NCI-H128 (cell line): ENCODE measurements at regions not wholly inside any gene's neighbourhood (a gene's known extent, or its start where the extent isn't known, plus 50 kb on each side); places are given as distances from the start of the nearest gene placed in this dataset.

Source experiments
- DNase-seq: peaks from one replicate; lab custom pipeline; 2025; ENCODE audit not compliant: unreplicated experiment; lab: John Stamatoyannopoulos, UW

- no peak for DNase-seq
These were observed 436.6 kb upstream of the ADGRL2 start for GRCh38 chr1:81364088-81364487.

DNA sequence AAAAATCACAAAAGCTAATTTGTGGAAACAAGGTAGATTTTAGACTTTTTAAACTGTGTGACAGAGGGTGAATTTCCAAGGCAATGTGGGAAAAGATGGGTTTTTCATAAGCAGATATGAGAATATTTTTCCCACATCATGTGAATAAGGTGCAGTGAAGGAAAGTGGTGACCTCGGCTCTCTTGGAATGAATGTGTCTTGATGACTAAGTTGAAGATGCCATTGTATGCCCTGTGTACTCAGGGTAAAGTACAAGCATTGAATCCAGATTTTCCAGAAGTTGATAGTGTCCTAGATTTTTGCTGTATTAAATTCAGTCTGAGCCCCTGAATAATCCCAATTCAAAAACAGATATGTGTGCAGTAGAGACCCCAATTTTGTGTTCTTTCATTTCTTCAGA is 442.6 kb upstream of the ADGRL2 start:
- no peak for DNase-seq

DNA sequence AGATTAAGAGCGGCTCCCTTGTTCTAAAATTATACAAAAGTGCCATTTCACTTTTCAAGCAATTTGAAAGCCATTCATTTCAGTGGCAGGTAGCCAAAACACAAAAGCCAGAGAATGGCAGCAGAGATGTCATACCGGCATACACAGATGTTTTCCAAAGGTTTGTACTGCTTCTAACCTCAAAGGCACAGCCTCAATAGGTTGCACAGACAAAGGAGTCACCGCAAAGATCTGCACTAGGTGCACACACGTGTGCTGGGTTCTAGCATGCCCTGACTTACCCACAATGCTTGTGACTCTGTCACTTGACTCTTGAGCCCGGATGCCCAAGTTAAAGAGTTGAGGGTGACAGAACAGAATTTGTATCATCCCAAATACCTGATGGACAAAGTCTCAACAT is 448.9 kb upstream of the ADGRL2 start:
- DNase-seq = no peak

- no peak for DNase-seq
These were observed 451.4 kb upstream of the ADGRL2 start for GRCh38 chr1:81349194-81349965.

- DNase-seq = no peak
These were observed 455.6 kb upstream of the ADGRL2 start for GRCh38 chr1:81345110-81345509.

DNA sequence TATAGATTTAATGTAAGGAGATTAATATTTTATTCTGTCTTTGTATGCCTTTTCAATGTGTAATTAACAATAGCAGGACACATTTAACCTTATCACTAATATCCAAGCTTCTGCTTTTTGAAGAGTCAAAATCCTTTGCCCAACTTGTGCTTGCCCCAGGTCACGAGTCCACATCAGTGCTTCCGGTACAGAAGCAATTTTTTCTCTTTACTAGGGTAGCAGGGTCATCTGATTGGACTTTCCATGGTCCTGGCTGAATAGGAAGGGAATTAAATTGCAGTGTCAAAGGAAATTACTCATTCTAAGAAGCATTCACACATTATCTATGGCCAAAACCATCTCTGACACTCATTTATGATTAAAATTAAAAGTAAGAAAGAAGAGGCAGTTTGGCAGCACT is 460.5 kb upstream of the ADGRL2 start:
- DNase-seq = no peak

- no peak for DNase-seq
These were observed 463.5 kb upstream of the ADGRL2 start for GRCh38 chr1:81337226-81337625.

DNA sequence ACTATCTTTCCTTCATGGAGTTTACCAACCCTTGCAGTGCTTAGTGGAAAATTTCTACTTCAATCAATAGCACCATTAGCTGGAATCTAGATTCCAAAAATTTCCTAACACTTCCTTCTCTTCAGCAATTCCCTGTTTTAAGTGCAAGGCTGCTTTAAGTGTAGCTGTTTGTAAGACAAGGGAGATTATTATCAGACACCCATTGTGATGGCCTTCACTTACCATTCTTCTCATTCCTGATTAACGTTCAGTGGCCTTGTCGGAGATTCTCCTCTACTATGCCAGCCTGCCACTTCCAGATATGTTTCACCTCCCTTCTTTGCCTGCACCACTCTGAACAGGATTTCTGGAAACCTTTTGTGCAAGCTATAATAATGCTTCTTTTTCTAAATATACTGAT is 464.9 kb upstream of the ADGRL2 start:
- DNase-seq = no peak

DNA sequence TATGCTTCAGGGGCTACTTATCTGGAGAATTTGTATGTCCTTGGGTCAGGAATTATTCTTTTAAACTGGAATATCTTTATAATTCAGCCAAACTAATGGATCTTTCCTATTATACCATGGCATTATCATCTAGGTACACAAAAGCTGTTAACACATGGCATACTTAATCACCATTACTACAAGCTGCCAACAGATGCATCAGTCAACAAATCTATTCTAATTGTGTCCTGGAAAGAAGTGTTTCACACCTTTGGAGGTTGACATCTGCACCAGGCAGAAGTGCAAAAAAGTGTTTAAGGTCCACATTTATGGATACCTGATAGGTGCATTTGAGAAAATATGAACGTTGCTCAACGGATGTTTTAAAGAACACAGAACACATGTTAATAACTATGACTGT is 470.2 kb upstream of the ADGRL2 start:
- DNase-seq = no peak

GRCh38 chr1:81330111-81330510 is 470.6 kb upstream of the ADGRL2 start:
- DNase-seq = no peak

- no peak for DNase-seq
These were observed 471.7 kb upstream of the ADGRL2 start for GRCh38 chr1:81329041-81329440.

- no peak for DNase-seq
These were observed 473.0 kb upstream of the ADGRL2 start for GRCh38 chr1:81327743-81328142.

DNA sequence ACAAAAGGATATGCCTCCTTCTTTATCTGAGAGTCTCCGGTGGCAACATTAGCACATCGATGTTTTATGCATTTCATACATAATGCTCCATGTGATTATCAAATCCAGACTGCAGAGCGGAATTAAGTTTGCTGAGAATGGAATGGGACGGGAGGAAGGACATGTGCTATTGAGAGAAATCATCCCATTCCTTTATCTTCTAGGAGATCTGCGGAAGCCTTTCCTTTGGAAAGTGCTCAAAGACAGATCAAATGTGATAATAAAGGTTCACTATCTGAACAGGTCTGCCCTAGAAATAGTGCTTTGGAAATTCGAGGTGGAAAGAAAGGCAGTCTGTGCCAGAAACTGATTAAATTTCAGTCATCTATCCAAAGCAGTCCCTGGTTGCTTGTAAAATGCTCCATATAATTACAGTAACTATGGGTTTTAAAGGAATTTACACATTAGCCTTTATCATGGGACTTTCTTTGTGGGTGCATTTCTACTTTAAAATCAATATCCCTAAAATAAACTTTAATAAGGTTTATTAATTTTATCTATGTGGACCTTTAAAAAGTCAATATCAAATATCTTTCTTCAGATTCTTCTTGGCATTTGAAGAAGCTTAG is 473.5 kb upstream of the ADGRL2 start:
- no peak for DNase-seq

DNA sequence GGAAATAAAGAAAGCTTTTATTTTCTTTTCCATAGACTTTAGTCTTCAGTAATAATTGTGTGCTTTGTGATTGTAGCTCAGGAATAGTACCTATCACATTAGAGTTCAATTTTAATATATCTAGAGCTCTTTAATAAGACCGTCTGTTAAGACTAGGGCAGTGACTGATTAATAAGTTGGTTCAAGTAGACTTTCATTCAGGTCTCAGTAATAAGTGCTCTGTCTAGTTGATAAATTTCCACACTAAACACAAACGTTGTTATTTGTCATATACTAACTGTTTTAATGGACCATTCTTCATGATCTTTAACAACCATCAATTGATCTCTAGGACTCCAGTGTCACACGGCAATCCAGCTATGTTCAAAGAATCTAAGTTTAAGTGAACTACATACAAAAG is 474.5 kb upstream of the ADGRL2 start:
- no peak for DNase-seq

DNA sequence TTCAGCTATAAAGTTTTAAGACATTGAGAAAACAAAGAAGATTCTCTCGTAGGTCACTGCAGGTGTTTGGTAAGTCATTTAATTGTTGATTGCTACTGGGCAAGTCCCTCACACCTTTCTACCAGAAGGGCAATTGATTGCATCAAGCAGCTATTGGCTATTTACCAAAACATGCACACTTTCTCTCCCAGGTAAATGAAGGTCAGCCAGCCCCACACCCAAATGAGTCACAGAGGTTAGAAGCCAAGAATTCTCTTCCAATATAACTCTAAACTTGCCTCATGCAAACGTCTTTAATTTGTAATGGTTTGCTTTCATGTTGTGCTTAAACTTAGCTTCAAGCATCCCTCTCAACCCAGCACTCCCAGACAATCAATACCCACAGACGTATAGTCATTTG is 475.3 kb upstream of the ADGRL2 start:
- DNase-seq = no peak

GRCh38 chr1:81323862-81324261 is 476.9 kb upstream of the ADGRL2 start:
- no peak for DNase-seq

- no peak for DNase-seq
These were observed 483.5 kb upstream of the ADGRL2 start for GRCh38 chr1:81317191-81317590.

DNA sequence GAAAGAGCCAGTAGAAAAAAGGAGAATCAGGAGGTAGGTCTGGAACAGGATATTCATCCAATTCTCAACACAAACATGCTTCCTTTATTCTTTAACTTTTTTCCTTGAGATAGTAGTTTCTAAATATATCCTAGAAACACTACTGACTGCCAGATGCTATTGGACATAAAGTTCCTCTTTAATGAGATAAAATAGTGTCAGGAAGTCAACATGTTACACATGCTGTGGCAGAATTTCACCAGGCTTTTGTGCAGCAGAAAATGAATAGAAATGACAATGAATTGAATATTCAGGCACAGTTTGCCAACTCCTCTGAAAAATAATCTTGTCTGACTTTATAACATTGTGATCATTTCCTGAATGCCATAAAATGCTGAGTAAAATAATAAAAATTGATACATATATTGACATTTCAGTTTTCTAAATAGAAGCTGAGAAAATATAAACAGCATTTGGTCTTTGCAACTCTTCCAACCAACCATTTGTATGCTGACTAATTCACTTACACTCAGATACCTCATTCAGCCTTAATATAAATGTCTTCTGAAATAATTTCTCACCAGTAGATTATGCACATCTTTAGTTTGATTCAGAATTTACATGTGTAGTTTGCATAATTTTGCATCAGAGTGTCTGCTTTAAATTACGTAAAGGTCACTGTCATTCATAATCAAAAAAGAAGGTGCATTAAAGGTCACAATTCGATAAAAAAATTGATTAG is 486.1 kb upstream of the ADGRL2 start:
- DNase-seq = no peak

DNA sequence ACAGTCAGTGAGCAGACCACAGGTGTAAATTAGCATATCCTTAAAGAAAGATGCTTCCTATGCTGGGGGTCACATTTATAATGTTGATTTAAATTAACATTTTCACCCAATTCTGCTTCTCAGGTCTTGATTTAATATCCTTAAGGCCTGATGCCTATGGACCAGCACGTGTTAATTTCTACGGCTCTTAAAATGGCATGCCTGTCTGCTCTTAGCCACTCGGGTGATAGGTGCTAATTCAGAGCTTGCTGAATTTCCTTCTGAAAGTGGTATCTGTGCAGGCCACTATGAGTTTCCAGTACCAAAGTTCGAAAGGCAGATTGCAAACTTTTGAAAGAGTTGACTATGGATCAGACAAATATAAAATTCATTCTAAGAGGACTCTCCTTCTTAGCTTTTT is 487.4 kb upstream of the ADGRL2 start:
- no peak for DNase-seq

- no peak for DNase-seq
These were observed 488.4 kb upstream of the ADGRL2 start for GRCh38 chr1:81312272-81312754.

- no peak for DNase-seq
These were observed 490.5 kb upstream of the ADGRL2 start for GRCh38 chr1:81310250-81310649.

DNA sequence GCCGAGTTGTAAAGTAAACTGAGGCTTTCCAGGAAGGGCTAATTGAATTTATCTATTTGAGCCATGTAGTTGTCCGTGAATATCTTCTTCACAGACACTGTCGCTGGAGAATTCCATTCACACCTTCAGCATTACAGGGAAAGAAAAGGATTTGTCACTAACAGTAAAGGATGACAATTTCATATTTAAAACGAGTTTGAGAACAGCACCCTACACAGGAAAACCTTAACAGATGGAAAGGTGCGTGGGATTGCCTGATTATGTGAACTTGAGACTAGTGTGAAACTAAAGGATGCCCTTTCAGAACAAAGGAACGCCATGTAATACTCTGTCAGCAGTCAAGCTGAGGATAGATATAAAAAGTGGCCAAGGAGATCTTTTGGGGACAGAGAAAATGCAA is 492.5 kb upstream of the ADGRL2 start:
- no peak for DNase-seq
